NCI-H2196 (cell line): ENCODE measurements at regions not wholly inside any gene's neighbourhood (a gene's known extent, or its start where the extent isn't known, plus 50 kb on each side); places are given as distances from the start of the nearest gene placed in this dataset.
"Not testable (repeated sequence)": the region's sequence is repeated elsewhere in the genome, so short reads cannot be mapped to it uniquely, and the experiment has no call there.

Experiments used
- DNase-seq: peaks from one replicate; lab custom pipeline; 2025; ENCODE audit not compliant: unreplicated experiment; lab: John Stamatoyannopoulos, UW

GRCh38 chr14:30158299-30158698, 230.7 kb upstream of the PRKD1 start:
- DNase-seq = no peak

- no peak for DNase-seq
These were observed 231.7 kb upstream of the PRKD1 start for GRCh38 chr14:30159374-30159773.

- DNase-seq = no peak
These were observed 233.0 kb upstream of the PRKD1 start for GRCh38 chr14:30160608-30161007.

GRCh38 chr14:30162066-30162465, 234.4 kb upstream of the PRKD1 start:
- no peak for DNase-seq

- DNase-seq = no peak
These were observed 237.6 kb upstream of the PRKD1 start for GRCh38 chr14:30165255-30165654.

GRCh38 chr14:30177781-30178180, 250.1 kb upstream of the PRKD1 start:
- DNase-seq = no peak

- no peak for DNase-seq
These were observed 251.9 kb upstream of the PRKD1 start for GRCh38 chr14:30179381-30180130.

- DNase-seq = no peak
These were observed 252.6 kb upstream of the PRKD1 start for GRCh38 chr14:30180219-30180618.

GRCh38 chr14:30185832-30186231, 258.2 kb upstream of the PRKD1 start:
- no peak for DNase-seq

- no peak for DNase-seq
These were observed 264.1 kb upstream of the PRKD1 start for GRCh38 chr14:30191639-30192279.

GRCh38 chr14:30193101-30193500, 265.5 kb upstream of the PRKD1 start:
- DNase-seq = no peak

GRCh38 chr14:30193845-30194501, 266.3 kb upstream of the PRKD1 start:
- no peak for DNase-seq

- no peak for DNase-seq
These were observed 267.1 kb upstream of the PRKD1 start for GRCh38 chr14:30194741-30195148.

- no peak for DNase-seq
These were observed 268.3 kb upstream of the PRKD1 start for GRCh38 chr14:30195941-30196340.

GRCh38 chr14:30196861-30197260, 269.2 kb upstream of the PRKD1 start:
- no peak for DNase-seq

GRCh38 chr14:30198720-30199119, 271.1 kb upstream of the PRKD1 start:
- DNase-seq = not testable (repeated sequence)

- DNase-seq = no peak
These were observed 276.9 kb upstream of the PRKD1 start for GRCh38 chr14:30204431-30204980.

GRCh38 chr14:30209136-30209535, 281.5 kb upstream of the PRKD1 start:
- no peak for DNase-seq

- no peak for DNase-seq
These were observed 283.0 kb upstream of the PRKD1 start for GRCh38 chr14:30210630-30211029.

GRCh38 chr14:30211326-30211725, 283.7 kb upstream of the PRKD1 start:
- DNase-seq = no peak

- DNase-seq = no peak
These were observed 286.4 kb upstream of the PRKD1 start for GRCh38 chr14:30214014-30214413.
